ENCODE measurements at regions not wholly inside any gene's neighbourhood (a gene's known extent, or its start where the extent isn't known, plus 50 kb on each side); places are given as distances from the start of the nearest gene placed in this dataset.

DNA sequence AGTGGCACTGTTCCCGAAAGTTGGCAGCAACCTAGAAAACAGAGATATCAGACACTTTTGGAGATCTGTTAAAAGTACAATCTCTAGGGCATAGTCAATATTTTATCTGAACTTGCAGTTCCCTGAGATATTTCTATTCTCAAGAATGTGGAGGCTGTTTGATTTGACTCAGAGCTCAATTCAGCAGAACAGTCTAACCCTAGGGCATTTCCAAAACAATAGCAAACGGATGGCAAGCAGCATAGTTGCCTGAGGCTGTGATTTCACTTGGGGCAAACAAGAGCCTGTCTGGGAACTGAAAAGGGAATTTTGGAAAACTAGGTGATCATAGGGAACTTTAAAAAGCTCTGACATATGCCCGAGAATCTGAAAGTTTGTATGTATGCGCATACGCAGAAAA, 772.8 kb upstream of the LRRTM1 start:
- H3K4me1 ChIP-seq (ENCODE audit: insufficient read depth): no peaks in the 10 kb centered on the region
- no peaks in the 10 kb centered on the region for H3K36me3 ChIP-seq (replicated peaks; ENCODE audit: insufficient read depth, low read depth)
- H3K4me3 ChIP-seq: no peak overlapping the region
- H4K20me1 ChIP-seq (ENCODE audit: insufficient read depth, poor library complexity, severe bottlenecking): no peaks in the 10 kb centered on the region
- DNase-seq (ENCODE audit: low spot score): no peak
- no peak for TF ChIP-seq EZH2phosphoT487 (IDR thresholded peaks at IDR 0.05; ENCODE audit: low read depth, severe bottlenecking, unreplicated experiment)
- TF ChIP-seq, protein P1, sequence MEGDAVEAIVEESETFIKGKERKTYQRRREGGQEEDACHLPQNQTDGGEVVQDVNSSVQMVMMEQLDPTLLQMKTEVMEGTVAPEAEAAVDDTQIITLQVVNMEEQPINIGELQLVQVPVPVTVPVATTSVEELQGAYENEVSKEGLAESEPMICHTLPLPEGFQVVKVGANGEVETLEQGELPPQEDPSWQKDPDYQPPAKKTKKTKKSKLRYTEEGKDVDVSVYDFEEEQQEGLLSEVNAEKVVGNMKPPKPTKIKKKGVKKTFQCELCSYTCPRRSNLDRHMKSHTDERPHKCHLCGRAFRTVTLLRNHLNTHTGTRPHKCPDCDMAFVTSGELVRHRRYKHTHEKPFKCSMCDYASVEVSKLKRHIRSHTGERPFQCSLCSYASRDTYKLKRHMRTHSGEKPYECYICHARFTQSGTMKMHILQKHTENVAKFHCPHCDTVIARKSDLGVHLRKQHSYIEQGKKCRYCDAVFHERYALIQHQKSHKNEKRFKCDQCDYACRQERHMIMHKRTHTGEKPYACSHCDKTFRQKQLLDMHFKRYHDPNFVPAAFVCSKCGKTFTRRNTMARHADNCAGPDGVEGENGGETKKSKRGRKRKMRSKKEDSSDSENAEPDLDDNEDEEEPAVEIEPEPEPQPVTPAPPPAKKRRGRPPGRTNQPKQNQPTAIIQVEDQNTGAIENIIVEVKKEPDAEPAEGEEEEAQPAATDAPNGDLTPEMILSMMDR (IDR thresholded peaks at IDR 0.05; ENCODE audit: poor library complexity): no peak
- 56% methylated on average over 5 of the region's 5 CpGs for WGBS (ENCODE audit: low lambda C conversion rate, missing lambda C conversion rate)
- no peak overlapping the region for H2AFZ ChIP-seq
- H3K27ac ChIP-seq: no peak overlapping the region
- H3K27me3 ChIP-seq: no peaks in the 10 kb centered on the region
- no peaks in the 10 kb centered on the region for H3K9me3 ChIP-seq (ENCODE audit: low read depth)
- no peaks in the 10 kb centered on the region for H3K79me2 ChIP-seq
- H3K4me2 ChIP-seq: peak overlapping the region; percentile 28
- no peaks in the 10 kb centered on the region for H3K9me2 ChIP-seq (replicated peaks; ENCODE audit: insufficient read depth)

DNA sequence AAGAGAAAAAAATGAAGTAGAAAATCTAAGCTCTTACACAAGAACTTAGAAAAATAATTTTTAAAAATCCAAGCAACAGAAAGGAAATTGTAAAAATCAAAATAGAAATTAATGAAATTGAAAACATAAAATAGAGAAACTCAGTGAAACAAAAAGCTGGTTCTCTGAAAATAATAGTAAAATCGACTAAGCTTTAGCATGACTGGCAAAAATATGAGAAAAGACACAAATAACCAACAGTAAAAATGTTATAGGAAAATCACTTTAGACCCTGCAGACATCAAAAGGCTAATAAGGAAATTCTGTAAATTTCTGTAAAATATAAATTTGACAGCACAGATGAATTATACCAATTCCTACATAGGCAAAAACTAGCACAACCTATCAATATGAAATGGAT, 768.9 kb upstream of the LRRTM1 start:
- Histone ChIP-seq H2AFZ (no peak overlapping the region), H3K27me3 (no peaks in the 10 kb centered on the region), H3K4me2 (no peak overlapping the region), H3K4me3 (no peak overlapping the region), H4K20me1 (ENCODE audit: insufficient read depth, poor library complexity, severe bottlenecking) (no peaks in the 10 kb centered on the region), H3K9me3 (ENCODE audit: low read depth) (no peaks in the 10 kb centered on the region), H3K79me2 (no peaks in the 10 kb centered on the region), H3K27ac (no peak overlapping the region), H3K9me2 (replicated peaks; ENCODE audit: insufficient read depth) (no peaks in the 10 kb centered on the region), H3K36me3 (replicated peaks; ENCODE audit: insufficient read depth, low read depth) (no peaks in the 10 kb centered on the region), H3K4me1 (ENCODE audit: insufficient read depth) (no peaks in the 10 kb centered on the region)
- 100% methylated on average over 1 of the region's 1 CpG for WGBS (ENCODE audit: low lambda C conversion rate, missing lambda C conversion rate)
- TF ChIP-seq EZH2phosphoT487 (IDR thresholded peaks at IDR 0.05; ENCODE audit: low read depth, severe bottlenecking, unreplicated experiment) (no peak), EZH2 (IDR thresholded peaks at IDR 0.05; ENCODE audit: borderline replicate concordance) (no peak)
- TF ChIP-seq, protein P1 (IDR thresholded peaks at IDR 0.05; ENCODE audit: poor library complexity): no peak
- DNase-seq (ENCODE audit: low spot score): no peak

DNA sequence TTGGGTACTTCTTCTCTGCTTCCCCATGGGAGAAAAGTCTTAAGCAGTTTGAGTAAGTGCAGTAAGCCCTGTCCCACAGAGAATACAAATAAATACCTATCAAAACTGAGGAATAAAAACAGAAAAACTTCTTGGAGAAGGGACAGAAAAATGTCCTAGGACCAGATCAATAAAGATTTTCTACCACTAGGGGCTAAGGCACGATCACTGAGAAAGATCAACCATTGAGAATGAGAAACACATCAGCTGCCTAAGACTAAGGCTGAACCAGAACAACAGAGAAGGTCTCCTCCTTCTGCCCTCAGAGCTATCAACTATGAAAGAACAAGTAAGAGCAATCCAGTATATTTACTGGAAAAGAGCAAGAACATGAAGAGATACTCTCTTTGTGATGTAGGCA, 763.6 kb upstream of the LRRTM1 start:
- H3K27me3 ChIP-seq: no peaks in the 10 kb centered on the region
- no peaks in the 10 kb centered on the region for H3K36me3 ChIP-seq (replicated peaks; ENCODE audit: insufficient read depth, low read depth)
- H3K4me3 ChIP-seq: no peak overlapping the region
- no peaks in the 10 kb centered on the region for H3K9me3 ChIP-seq (ENCODE audit: low read depth)
- H4K20me1 ChIP-seq (ENCODE audit: insufficient read depth, poor library complexity, severe bottlenecking): no peaks in the 10 kb centered on the region
- H3K4me2 ChIP-seq: no peak overlapping the region
- 55% methylated on average over 1 of the region's 1 CpG for WGBS (ENCODE audit: low lambda C conversion rate, missing lambda C conversion rate)
- TF ChIP-seq EZH2phosphoT487 (IDR thresholded peaks at IDR 0.05; ENCODE audit: low read depth, severe bottlenecking, unreplicated experiment) (no peak), EZH2 (IDR thresholded peaks at IDR 0.05; ENCODE audit: borderline replicate concordance) (no peak)
- TF ChIP-seq, protein P1 (IDR thresholded peaks at IDR 0.05; ENCODE audit: poor library complexity): no peak
- H3K27ac ChIP-seq: no peak overlapping the region
- H3K9me2 ChIP-seq (replicated peaks; ENCODE audit: insufficient read depth): no peaks in the 10 kb centered on the region
- DNase-seq (ENCODE audit: low spot score): no peak
- no peaks in the 10 kb centered on the region for H3K79me2 ChIP-seq
- no peak overlapping the region for H2AFZ ChIP-seq
- H3K4me1 ChIP-seq (ENCODE audit: insufficient read depth): no peaks in the 10 kb centered on the region

DNA sequence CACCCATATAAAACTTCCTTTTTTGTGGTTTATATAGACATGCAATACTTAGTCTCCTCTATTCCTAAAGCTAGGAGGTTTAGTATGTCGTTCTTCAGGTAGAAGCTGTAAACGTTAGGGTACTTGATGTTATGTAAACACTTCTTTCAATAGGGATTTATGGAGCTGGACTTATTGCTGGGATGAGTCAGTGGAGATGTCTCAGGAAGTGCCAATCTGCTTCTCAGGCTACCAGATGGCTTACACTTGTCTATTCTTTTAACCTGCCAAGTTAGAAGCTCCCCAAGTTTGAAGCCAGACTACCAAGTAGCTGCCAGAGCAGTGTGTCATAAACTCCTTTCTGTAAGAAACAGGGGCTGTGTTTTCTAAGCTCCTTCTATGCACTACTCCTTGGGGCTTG, 756.5 kb upstream of the LRRTM1 start:
- TF ChIP-seq, protein P1 (IDR thresholded peaks at IDR 0.05; ENCODE audit: poor library complexity): no peak
- no peak overlapping the region for H3K27ac ChIP-seq
- H3K9me3 ChIP-seq (ENCODE audit: low read depth): no peaks in the 10 kb centered on the region
- H3K4me1 ChIP-seq (ENCODE audit: insufficient read depth): no peaks in the 10 kb centered on the region
- no peaks in the 10 kb centered on the region for H3K27me3 ChIP-seq
- H2AFZ ChIP-seq: no peak overlapping the region
- no peaks in the 10 kb centered on the region for H3K9me2 ChIP-seq (replicated peaks; ENCODE audit: insufficient read depth)
- H3K4me3 ChIP-seq: no peak overlapping the region
- 14% methylated on average over 2 of the region's 2 CpGs for WGBS (ENCODE audit: low lambda C conversion rate, missing lambda C conversion rate)
- H3K36me3 ChIP-seq (replicated peaks; ENCODE audit: insufficient read depth, low read depth): no peaks in the 10 kb centered on the region
- no peaks in the 10 kb centered on the region for H3K79me2 ChIP-seq
- no peak for DNase-seq (ENCODE audit: low spot score)
- H3K4me2 ChIP-seq: no peak overlapping the region
- H4K20me1 ChIP-seq (ENCODE audit: insufficient read depth, poor library complexity, severe bottlenecking): no peaks in the 10 kb centered on the region
